Gastrocnemius medialis (tissue), 4 donors: ENCODE measurements at regions not wholly inside any gene's neighbourhood (a gene's known extent, or its start where the extent isn't known, plus 50 kb on each side); places are given as distances from the start of the nearest gene placed in this dataset.
"Not testable (repeated sequence)": the region's sequence is repeated elsewhere in the genome, so short reads cannot be mapped to it uniquely, and the experiment has no call there.

ENCODE experiments used
- POLR2A ChIP-seq, 2 donors: fragments of 450-650 bp; IDR thresholded peaks; one replicate each; pipeline ENCODE4 v1.6.1; 2017; ENCODE audit warnings: antibody characterized with exemption in 2 of 2, mild to moderate bottlenecking in 2 of 2, moderate library complexity in 2 of 2
- TF ChIP-seq, protein P1 (sequence below), 5 experiments: fragments of 450-650 bp in 3 of 5; fragments of 200-600 bp in 2 of 5; sonication (generic) in 2 of 5; IDR thresholded peaks in 4 of 5; conservative IDR thresholded peaks in 1 of 5; 1 replicate in 4 of 5; 2 replicates in 1 of 5; pipeline ENCODE4 v1.5.1; 2016 to 2019; ENCODE audit warnings: antibody characterized with exemption in 5 of 5, mild to moderate bottlenecking in 3 of 5, moderate library complexity in 3 of 5

DNA sequence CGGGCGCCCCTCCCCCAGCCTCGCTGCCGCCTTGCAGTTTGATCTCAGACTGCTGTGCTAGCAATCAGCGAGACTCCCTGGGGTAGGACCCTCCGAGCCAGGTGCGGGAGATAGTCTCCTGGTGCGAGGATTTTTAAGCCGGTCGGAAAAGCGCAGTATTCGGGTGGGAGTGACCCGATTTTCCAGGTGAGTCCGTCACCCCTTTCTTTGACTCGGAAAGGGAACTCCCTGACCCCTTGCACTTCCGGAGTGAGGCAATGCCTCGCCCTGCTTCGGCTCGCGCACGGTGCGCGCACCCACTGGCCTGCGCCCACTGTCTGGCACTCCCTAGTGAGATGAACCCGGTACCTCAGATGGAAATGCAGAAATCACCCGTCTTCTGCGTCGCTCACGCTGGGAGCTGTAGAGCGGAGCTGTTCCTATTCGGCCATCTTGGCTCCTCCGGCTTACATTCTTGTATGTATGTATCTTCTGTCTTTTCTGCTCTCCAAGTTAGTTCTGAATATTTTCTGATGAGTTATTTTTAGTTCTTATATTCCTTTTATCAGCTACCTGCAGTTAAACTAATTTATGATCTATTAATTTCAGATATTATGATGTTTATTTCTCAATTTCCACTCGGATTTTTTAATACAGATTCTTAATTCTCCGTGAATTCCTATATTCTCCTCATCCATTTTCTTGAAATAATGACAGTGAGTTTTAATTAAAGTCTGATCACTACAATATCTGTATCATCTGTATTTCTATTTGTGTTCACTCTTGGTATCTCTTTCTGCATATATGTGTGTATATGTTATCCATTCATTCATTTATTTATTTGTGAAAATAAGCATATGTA, 370.2 kb upstream of the GRM7 start:
- TF ChIP-seq, protein P1, sequence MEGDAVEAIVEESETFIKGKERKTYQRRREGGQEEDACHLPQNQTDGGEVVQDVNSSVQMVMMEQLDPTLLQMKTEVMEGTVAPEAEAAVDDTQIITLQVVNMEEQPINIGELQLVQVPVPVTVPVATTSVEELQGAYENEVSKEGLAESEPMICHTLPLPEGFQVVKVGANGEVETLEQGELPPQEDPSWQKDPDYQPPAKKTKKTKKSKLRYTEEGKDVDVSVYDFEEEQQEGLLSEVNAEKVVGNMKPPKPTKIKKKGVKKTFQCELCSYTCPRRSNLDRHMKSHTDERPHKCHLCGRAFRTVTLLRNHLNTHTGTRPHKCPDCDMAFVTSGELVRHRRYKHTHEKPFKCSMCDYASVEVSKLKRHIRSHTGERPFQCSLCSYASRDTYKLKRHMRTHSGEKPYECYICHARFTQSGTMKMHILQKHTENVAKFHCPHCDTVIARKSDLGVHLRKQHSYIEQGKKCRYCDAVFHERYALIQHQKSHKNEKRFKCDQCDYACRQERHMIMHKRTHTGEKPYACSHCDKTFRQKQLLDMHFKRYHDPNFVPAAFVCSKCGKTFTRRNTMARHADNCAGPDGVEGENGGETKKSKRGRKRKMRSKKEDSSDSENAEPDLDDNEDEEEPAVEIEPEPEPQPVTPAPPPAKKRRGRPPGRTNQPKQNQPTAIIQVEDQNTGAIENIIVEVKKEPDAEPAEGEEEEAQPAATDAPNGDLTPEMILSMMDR (IDR thresholded peaks at IDR 0.05 in 4 of 5, conservative IDR thresholded peaks at IDR 0.05 in 1 of 5) = not testable (repeated sequence)
- not testable (repeated sequence) for TF ChIP-seq POLR2A (IDR thresholded peaks at IDR 0.05)
